SK-N-SH (cell line): ENCODE measurements at regions not wholly inside any gene's neighbourhood (a gene's known extent, or its start where the extent isn't known, plus 50 kb on each side); places are given as distances from the start of the nearest gene placed in this dataset.
"Not testable (repeated sequence)": the region's sequence is repeated elsewhere in the genome, so short reads cannot be mapped to it uniquely, and the experiment has no call there.

Experiments
- CTCF ChIA-PET: fragments of 300-600, 350-600 bp; formaldehyde crosslinking; extraction: SDS; loops from one replicate; lab custom pipeline; 2021; lab: Yijun Ruan, JAX
- POLR2A ChIA-PET: fragments of 350-600 bp; sonication (Branson Sonifier 250); formaldehyde crosslinking; extraction: SDS; loops from one replicate; lab custom pipeline; 2020; ENCODE audit warnings: antibody characterized with exemption, inconsistent platforms; lab: Yijun Ruan, JAX
- DNase-seq: peaks from one replicate; pipeline ENCODE4 v3.0.0; 2012
- H2AFZ ChIP-seq: fragments of 200-600 bp; sonication (generic); 2 replicates; pipeline ENCODE4 v1.8.1; 2016; ENCODE audit warnings: antibody characterized with exemption, mild to moderate bottlenecking, low read depth
- H3F3A ChIP-seq: fragments of 200-600 bp; sonication (generic); replicated peaks from 2 replicates; pipeline ENCODE3; 2016; ENCODE audit warnings: antibody characterized with exemption, mild to moderate bottlenecking; ENCODE audit not compliant: insufficient read depth
- H3K27ac ChIP-seq, 2 experiments: fragments of 200-500 bp in 1 of 2; fragments of 200-600 bp in 1 of 2; sonication (Bioruptor generic) in 1 of 2; sonication (generic), shearing (Covaris generic) in 1 of 2; 2 replicates each; pipeline versions ENCODE4 v1.5.1 to v1.6.1; 2014 to 2016; ENCODE audit warnings: low read depth in 2 of 2, inconsistent platforms in 1 of 2, low read length in 1 of 2, mild to moderate bottlenecking in 1 of 2, mixed read lengths in 1 of 2
- H3K27me3 ChIP-seq: fragments of 200-600 bp; sonication (generic), shearing (Covaris generic); 2 replicates; pipeline ENCODE4 v1.6.1; 2016; ENCODE audit warnings: mixed run types; ENCODE audit not compliant: insufficient read depth
- H3K36me3 ChIP-seq, 2 experiments: fragments of 200-500 bp in 1 of 2; fragments of 200-600 bp in 1 of 2; sonication (Bioruptor generic) in 1 of 2; sonication (generic) in 1 of 2; replicated peaks in 1 of 2; 2 replicates each; pipeline versions ENCODE3 to v1.5.1; 2014 to 2016; ENCODE audit warnings: low read length in 1 of 2, mild to moderate bottlenecking in 1 of 2; ENCODE audit not compliant: insufficient read depth in 2 of 2, control insufficient read depth in 1 of 2
- H3K4me1 ChIP-seq, 2 experiments: fragments of 200-500 bp in 1 of 2; fragments of 200-600 bp in 1 of 2; sonication (Bioruptor generic) in 1 of 2; sonication (generic), shearing (Covaris generic) in 1 of 2; 2 replicates each; pipeline versions ENCODE4 v1.5.1 to v1.6.1; 2014 to 2016; ENCODE audit warnings: low read depth in 1 of 2, low read length in 1 of 2, mixed run types in 1 of 2; ENCODE audit not compliant: insufficient read depth in 2 of 2, control insufficient read depth in 1 of 2
- H3K4me2 ChIP-seq: fragments of 200-600 bp; sonication (generic), shearing (Covaris generic); 2 replicates; pipeline ENCODE4 v1.6.1; 2017; ENCODE audit warnings: mixed run types
- H3K4me3 ChIP-seq, 2 experiments: fragments of 200-500 bp in 1 of 2; fragments of 200-600 bp in 1 of 2; sonication (Bioruptor generic) in 1 of 2; sonication (generic), shearing (Covaris generic) in 1 of 2; 2 replicates each; pipeline versions ENCODE4 v1.5.1 to v1.8.1; 2014 to 2016; ENCODE audit warnings: low read depth in 2 of 2, inconsistent platforms in 1 of 2, low read length in 1 of 2, mild to moderate bottlenecking in 1 of 2, mixed read lengths in 1 of 2, moderate library complexity in 1 of 2
- H3K79me2 ChIP-seq: fragments of 200-600 bp; sonication (generic); 2 replicates; pipeline ENCODE4 v1.8.1; 2017; ENCODE audit warnings: mild to moderate bottlenecking; ENCODE audit not compliant: insufficient read depth
- H3K9ac ChIP-seq: fragments of 200-600 bp; sonication (generic); 2 replicates; pipeline ENCODE4 v1.6.1; 2017; ENCODE audit warnings: mixed run types
- H3K9me2 ChIP-seq: fragments of 200-600 bp; sonication (generic); 2 replicates; pipeline ENCODE4 v1.6.1; 2017; ENCODE audit warnings: mixed run types
- H3K9me3 ChIP-seq: fragments of 200-600 bp; sonication (generic); 2 replicates; pipeline ENCODE4 v1.6.1; 2017; ENCODE audit warnings: mixed run types, mild to moderate bottlenecking, moderate library complexity
- H4K20me1 ChIP-seq: fragments of 200-600 bp; sonication (generic); 2 replicates; pipeline ENCODE4 v1.6.1; 2017; ENCODE audit warnings: mild to moderate bottlenecking, mixed run types; ENCODE audit not compliant: insufficient read depth
- CTCF ChIP-seq: fragments of 200-600 bp; sonication (generic); IDR thresholded peaks from 2 replicates; pipeline ENCODE4 v1.6.1; 2017; ENCODE audit warnings: antibody characterized with exemption, mild to moderate bottlenecking, moderate library complexity
- FOXJ3 ChIP-seq: sonication (generic); formaldehyde crosslinking; IDR thresholded peaks from 2 replicates; pipeline ENCODE4 v1.5.1; 2020; ENCODE audit warnings: mild to moderate bottlenecking, missing genetic modification reagents
- FOXM1 ChIP-seq: IDR thresholded peaks from 2 replicates; pipeline ENCODE4 v1.4.0; 2012; ENCODE audit warnings: low read depth, mild to moderate bottlenecking
- GABPA ChIP-seq: IDR thresholded peaks from 2 replicates; pipeline ENCODE4 v1.4.0; 2012; ENCODE audit warnings: low read depth, mild to moderate bottlenecking
- JUND ChIP-seq: IDR thresholded peaks from 2 replicates; pipeline ENCODE4 v1.4.0; 2012
- MAX ChIP-seq: IDR thresholded peaks from 2 replicates; pipeline ENCODE4 v1.4.0; 2012; ENCODE audit warnings: low read depth
- MEF2A ChIP-seq: IDR thresholded peaks from 2 replicates; pipeline ENCODE4 v1.4.0; 2012; ENCODE audit warnings: low read depth, borderline replicate concordance
- MXI1 ChIP-seq: IDR thresholded peaks from 2 replicates; pipeline ENCODE4 v1.6.1; 2012; ENCODE audit warnings: mild to moderate bottlenecking, low read depth, low read length, improper control_type of control experiment
- NFIC ChIP-seq: IDR thresholded peaks from 2 replicates; pipeline ENCODE4 v1.4.0; 2012; ENCODE audit warnings: borderline replicate concordance
- POLR2AphosphoS5 ChIP-seq: IDR thresholded peaks from 2 replicates; pipeline ENCODE4 v1.6.1; 2012; ENCODE audit warnings: low read depth, low read length
- RAD21 ChIP-seq: IDR thresholded peaks from 2 replicates; pipeline ENCODE4 v1.6.1; 2012; ENCODE audit warnings: mild to moderate bottlenecking, low read length
- RFX5 ChIP-seq: IDR thresholded peaks from 2 replicates; pipeline ENCODE4 v1.6.1; 2012; ENCODE audit warnings: mild to moderate bottlenecking, improper control_type of control experiment, low read length
- RXRA ChIP-seq: IDR thresholded peaks from 2 replicates; pipeline ENCODE4 v1.4.0; 2012; ENCODE audit warnings: low read depth, mild to moderate bottlenecking, borderline replicate concordance
- SIN3A ChIP-seq: IDR thresholded peaks from 2 replicates; pipeline ENCODE4 v1.6.1; 2012; ENCODE audit warnings: low read depth, mild to moderate bottlenecking, low read length, moderate library complexity, borderline replicate concordance
- TCF12 ChIP-seq: IDR thresholded peaks from 2 replicates; pipeline ENCODE4 v1.4.0; 2012
- USF1 ChIP-seq: IDR thresholded peaks from 2 replicates; pipeline ENCODE4 v1.4.0; 2012; ENCODE audit warnings: low read depth, borderline replicate concordance
- USF2 ChIP-seq: fragments of 150-350 bp; IDR thresholded peaks from 2 replicates; pipeline ENCODE4 v1.6.1; 2017; ENCODE audit warnings: antibody characterized with exemption, low read length, low read depth, borderline replicate concordance
- YY1 ChIP-seq: IDR thresholded peaks from 2 replicates; pipeline ENCODE4 v1.4.0; 2012; ENCODE audit warnings: low read depth, mild to moderate bottlenecking
- ZBTB33 ChIP-seq: IDR thresholded peaks from 2 replicates; pipeline ENCODE4 v1.4.0; 2012; ENCODE audit warnings: low read depth, borderline replicate concordance
- WGBS: methylation state at CpG from one replicate; pipeline ENCODE4 v1.1.6; 2017; ENCODE audit warnings: low lambda C conversion rate; 5-methylcytosine and 5-hydroxymethylcytosine counted together

GRCh38 chr4:160724063-160724462 is 1439.7 kb downstream of the FSTL5 start:
- H2AFZ ChIP-seq = no peak overlapping the region
- H3K9ac ChIP-seq = no peak overlapping the region
- ChIA-PET CTCF (no interaction called here), POLR2A (no interaction called here)
- H3F3A ChIP-seq = no peaks in the 10 kb centered on the region
- DNase-seq = no peak
- H3K9me3 ChIP-seq = peaks cover 9% of the 10 kb centered on the region
- no peak overlapping the region for H3K4me3 ChIP-seq
- H3K9me2 ChIP-seq = no peaks in the 10 kb centered on the region
- no peaks in the 10 kb centered on the region for H3K36me3 ChIP-seq
- no peaks in the 10 kb centered on the region for H3K79me2 ChIP-seq
- no peak overlapping the region for H3K4me2 ChIP-seq
- H3K4me1 ChIP-seq = no peaks in the 10 kb centered on the region
- TF ChIP-seq CTCF (no peak), TCF12 (no peak), USF1 (no peak), NFIC (no peak), JUND (no peak), RFX5 (no peak), YY1 (no peak), ZBTB33 (no peak), RAD21 (no peak), RXRA (no peak), FOXM1 (no peak)
- no peak overlapping the region for H3K27ac ChIP-seq
- H4K20me1 ChIP-seq = no peaks in the 10 kb centered on the region
- no peaks in the 10 kb centered on the region for H3K27me3 ChIP-seq

GRCh38 chr4:160745126-160745525 is 1418.7 kb downstream of the FSTL5 start:
- 12% methylated on average over 1 of the region's 1 CpG for WGBS
- ChIA-PET POLR2A (no interaction called here), CTCF (no interaction called here)

GRCh38 chr4:160746585-160746984 is 1417.2 kb downstream of the FSTL5 start:
- 32% methylated on average over 3 of the region's 8 CpGs for WGBS
- H3K27ac ChIP-seq, H3K36me3 ChIP-seq, H3K27me3 ChIP-seq, DNase-seq, H2AFZ ChIP-seq, H3K9ac ChIP-seq, H3K9me2 ChIP-seq, H3K4me2 ChIP-seq, H3K4me3 ChIP-seq, CTCF ChIA-PET, H3K9me3 ChIP-seq, POLR2A ChIA-PET, H3F3A ChIP-seq, H4K20me1 ChIP-seq, H3K79me2 ChIP-seq, H3K4me1 ChIP-seq: not testable (repeated sequence)

More at GRCh38 chr4:160745126-160745525, 1418.7 kb downstream of the FSTL5 start:
- Histone ChIP-seq H3K27ac (no peak overlapping the region), H3K4me2 (no peak overlapping the region), H3K4me1 (no peaks in the 10 kb centered on the region), H3K4me3 (no peak overlapping the region), H3K9ac (no peak overlapping the region), H3K79me2 (no peaks in the 10 kb centered on the region)
- no peak for DNase-seq
- TF ChIP-seq MXI1 = no peak
- TF ChIP-seq FOXJ3 = no peak
- TF ChIP-seq POLR2AphosphoS5 = no peak
- no peak for TF ChIP-seq RFX5
- TF ChIP-seq MAX = no peak
- TF ChIP-seq SIN3A = no peak
- TF ChIP-seq MEF2A = no peak
- no peak for TF ChIP-seq USF1
- TF ChIP-seq USF2 = no peak
- no peak for TF ChIP-seq GABPA
- TF ChIP-seq, all 33 proteins: peak for 0
- no peaks in the 10 kb centered on the region for H3K36me3 ChIP-seq
- no peaks in the 10 kb centered on the region for H4K20me1 ChIP-seq
- H3F3A ChIP-seq = no peaks in the 10 kb centered on the region
- no peaks in the 10 kb centered on the region for H3K27me3 ChIP-seq
- no peaks in the 10 kb centered on the region for H3K9me2 ChIP-seq
- H2AFZ ChIP-seq = no peak overlapping the region
- no peaks in the 10 kb centered on the region for H3K9me3 ChIP-seq
